HL-60 (cell line): ENCODE measurements at regions not wholly inside any gene's neighbourhood (a gene's known extent, or its start where the extent isn't known, plus 50 kb on each side); places are given as distances from the start of the nearest gene placed in this dataset.
A peak's percentile ranks its signal among the peaks of the same experiment; 100 is the strongest.

ENCODE experiments used
- DNase-seq, 2 experiments: peaks; one replicate each; pipeline ENCODE4 v3.0.0-alpha.2; 2010 to 2020; ENCODE audit warnings: low read depth in 1 of 2, low spot score in 1 of 2
- H3K27ac ChIP-seq: fragments of 250-450 bp; sonication (Bioruptor Pico); replicated peaks from 2 replicates; pipeline ENCODE4 v1.5.1; 2020; ENCODE audit warnings: mild to moderate bottlenecking, moderate library complexity
- H3K27me3 ChIP-seq: fragments of 250-450 bp; sonication (Bioruptor Pico); 2 replicates; pipeline ENCODE4 v1.5.1; 2021; ENCODE audit warnings: mild to moderate bottlenecking, moderate library complexity; ENCODE audit not compliant: insufficient read depth, poor library complexity, severe bottlenecking
- H3K4me3 ChIP-seq: replicated peaks from 2 replicates; pipeline ENCODE4 v1.5.1; 2011; ENCODE audit warnings: mild to moderate bottlenecking, control low read depth, low read length; ENCODE audit not compliant: insufficient read depth
- GABPA ChIP-seq: IDR thresholded peaks from 2 replicates; pipeline ENCODE4 v1.6.1; 2012; ENCODE audit warnings: low read depth
- POLR2AphosphoS5 ChIP-seq: IDR thresholded peaks from 2 replicates; pipeline ENCODE4 v1.6.1; 2012; ENCODE audit warnings: low read depth
- SPI1 ChIP-seq: IDR thresholded peaks from 2 replicates; pipeline ENCODE4 v1.6.1; 2012; ENCODE audit warnings: low read depth, mild to moderate bottlenecking, borderline replicate concordance
- TF ChIP-seq, protein P1 (sequence below): IDR thresholded peaks from 2 replicates; pipeline ENCODE4 v1.6.1; 2012; ENCODE audit warnings: low read depth; ENCODE audit not compliant: insufficient replicate concordance
- TF ChIP-seq, protein P2 (sequence below): IDR thresholded peaks from one replicate; pipeline ENCODE4 v1.5.1; 2011; ENCODE audit warnings: low read length, control low read depth, inconsistent platforms; ENCODE audit not compliant: insufficient read depth

DNA sequence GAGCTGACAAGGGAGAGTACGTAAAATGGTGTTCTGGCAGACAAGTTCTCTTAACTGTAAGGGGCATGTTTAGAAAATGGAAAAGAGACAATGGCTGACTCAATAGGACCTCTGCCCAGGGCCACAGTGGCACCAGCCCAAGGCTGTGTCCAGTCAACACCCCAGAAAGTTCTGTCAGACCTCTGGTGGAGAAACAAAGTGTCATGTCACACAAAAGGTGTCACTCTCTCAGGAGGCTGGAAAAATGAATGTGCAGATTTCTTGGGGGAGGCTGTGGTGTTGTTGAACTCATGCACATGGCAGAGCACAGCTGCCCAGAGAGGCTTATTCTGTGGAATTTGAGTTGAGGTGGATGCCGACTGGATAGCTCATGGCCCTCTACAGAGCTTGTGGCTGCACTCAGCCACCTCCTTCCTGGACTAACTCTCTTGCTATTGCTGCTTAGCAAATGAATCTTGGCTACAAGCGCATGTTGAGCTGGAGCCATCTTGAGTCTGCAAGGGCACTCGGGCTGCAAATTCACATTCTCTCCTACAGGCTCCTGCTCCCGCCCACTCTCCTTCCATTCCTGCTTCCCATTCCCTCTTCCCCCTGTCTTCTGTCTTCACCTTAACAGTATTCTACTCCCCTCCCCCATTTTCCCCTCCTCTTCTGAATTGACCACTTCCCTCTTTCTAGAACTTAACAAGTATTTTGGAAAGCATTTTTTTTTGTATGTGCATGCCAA lies 55.8 kb upstream of the SLC7A14 start:
- H3K4me3 ChIP-seq = no peak overlapping the region
- peak in 1 of 2 experiments; percentile 6 for DNase-seq
- no peaks in the 10 kb centered on the region for H3K27me3 ChIP-seq

DNA sequence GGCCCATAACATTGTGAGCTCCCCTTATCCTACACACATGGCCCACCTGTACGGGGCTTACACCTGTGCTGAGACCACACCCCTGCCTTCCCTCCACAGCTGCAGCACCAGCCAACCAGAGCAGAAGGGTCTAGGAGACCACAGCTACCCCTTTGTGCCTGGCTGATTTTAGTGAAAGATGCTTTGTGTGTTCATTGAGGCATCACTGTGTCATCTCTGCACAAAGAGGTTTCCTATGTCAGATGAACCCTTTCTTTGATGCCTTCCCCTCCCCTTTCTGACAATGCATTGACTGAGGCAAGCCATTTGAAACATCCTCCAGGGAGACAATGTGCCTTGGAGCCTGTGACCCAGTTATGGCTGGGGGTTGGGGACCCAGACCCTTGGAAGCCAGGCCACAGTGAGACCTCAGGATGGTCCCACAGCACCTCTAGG lies 54.9 kb upstream of the SLC7A14 start:
- H3K27me3 ChIP-seq = no peaks in the 10 kb centered on the region
- DNase-seq = no peak
- H3K27ac ChIP-seq = no peak overlapping the region
- TF ChIP-seq, protein P1, sequence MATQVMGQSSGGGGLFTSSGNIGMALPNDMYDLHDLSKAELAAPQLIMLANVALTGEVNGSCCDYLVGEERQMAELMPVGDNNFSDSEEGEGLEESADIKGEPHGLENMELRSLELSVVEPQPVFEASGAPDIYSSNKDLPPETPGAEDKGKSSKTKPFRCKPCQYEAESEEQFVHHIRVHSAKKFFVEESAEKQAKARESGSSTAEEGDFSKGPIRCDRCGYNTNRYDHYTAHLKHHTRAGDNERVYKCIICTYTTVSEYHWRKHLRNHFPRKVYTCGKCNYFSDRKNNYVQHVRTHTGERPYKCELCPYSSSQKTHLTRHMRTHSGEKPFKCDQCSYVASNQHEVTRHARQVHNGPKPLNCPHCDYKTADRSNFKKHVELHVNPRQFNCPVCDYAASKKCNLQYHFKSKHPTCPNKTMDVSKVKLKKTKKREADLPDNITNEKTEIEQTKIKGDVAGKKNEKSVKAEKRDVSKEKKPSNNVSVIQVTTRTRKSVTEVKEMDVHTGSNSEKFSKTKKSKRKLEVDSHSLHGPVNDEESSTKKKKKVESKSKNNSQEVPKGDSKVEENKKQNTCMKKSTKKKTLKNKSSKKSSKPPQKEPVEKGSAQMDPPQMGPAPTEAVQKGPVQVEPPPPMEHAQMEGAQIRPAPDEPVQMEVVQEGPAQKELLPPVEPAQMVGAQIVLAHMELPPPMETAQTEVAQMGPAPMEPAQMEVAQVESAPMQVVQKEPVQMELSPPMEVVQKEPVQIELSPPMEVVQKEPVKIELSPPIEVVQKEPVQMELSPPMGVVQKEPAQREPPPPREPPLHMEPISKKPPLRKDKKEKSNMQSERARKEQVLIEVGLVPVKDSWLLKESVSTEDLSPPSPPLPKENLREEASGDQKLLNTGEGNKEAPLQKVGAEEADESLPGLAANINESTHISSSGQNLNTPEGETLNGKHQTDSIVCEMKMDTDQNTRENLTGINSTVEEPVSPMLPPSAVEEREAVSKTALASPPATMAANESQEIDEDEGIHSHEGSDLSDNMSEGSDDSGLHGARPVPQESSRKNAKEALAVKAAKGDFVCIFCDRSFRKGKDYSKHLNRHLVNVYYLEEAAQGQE = no peak
- no peak for TF ChIP-seq SPI1
- no peak for TF ChIP-seq GABPA
- TF ChIP-seq POLR2AphosphoS5 = no peak
- TF ChIP-seq, protein P2, sequence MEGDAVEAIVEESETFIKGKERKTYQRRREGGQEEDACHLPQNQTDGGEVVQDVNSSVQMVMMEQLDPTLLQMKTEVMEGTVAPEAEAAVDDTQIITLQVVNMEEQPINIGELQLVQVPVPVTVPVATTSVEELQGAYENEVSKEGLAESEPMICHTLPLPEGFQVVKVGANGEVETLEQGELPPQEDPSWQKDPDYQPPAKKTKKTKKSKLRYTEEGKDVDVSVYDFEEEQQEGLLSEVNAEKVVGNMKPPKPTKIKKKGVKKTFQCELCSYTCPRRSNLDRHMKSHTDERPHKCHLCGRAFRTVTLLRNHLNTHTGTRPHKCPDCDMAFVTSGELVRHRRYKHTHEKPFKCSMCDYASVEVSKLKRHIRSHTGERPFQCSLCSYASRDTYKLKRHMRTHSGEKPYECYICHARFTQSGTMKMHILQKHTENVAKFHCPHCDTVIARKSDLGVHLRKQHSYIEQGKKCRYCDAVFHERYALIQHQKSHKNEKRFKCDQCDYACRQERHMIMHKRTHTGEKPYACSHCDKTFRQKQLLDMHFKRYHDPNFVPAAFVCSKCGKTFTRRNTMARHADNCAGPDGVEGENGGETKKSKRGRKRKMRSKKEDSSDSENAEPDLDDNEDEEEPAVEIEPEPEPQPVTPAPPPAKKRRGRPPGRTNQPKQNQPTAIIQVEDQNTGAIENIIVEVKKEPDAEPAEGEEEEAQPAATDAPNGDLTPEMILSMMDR = no peak
- H3K4me3 ChIP-seq = no peak overlapping the region

More for the DNA sequence above, 55.8 kb upstream of the SLC7A14 start:
- peak; percentile 63; the same call in 1 of the 2 replicates for TF ChIP-seq SPI1
- TF ChIP-seq, protein P1 = no peak
- no peak overlapping the region for H3K27ac ChIP-seq

DNA sequence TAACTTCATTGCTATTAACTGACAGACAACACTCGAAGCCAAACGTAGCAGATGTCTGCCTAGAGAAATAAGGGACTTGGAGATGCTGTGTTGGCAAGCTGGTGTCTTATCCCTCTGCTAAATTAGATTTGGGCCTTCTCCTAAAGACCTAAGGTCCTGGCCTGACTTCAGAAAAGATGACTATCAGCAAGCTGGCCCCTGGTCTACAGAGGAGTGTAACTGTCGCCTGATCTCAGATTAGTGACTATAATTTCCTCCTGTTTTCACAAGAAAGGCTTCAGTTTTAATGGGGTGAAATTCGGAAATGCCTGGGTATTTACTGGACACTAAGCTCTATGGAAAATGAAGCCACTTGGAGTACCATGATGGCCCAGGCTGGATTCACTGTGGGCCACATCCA lies 53.1 kb upstream of the SLC7A14 start:
- TF ChIP-seq GABPA (no peak), SPI1 (no peak), POLR2AphosphoS5 (no peak)
- TF ChIP-seq, protein P2 = no peak
- TF ChIP-seq, protein P1 = no peak
- no peak overlapping the region for H3K27ac ChIP-seq
- no peaks in the 10 kb centered on the region for H3K27me3 ChIP-seq
- H3K4me3 ChIP-seq = no peak overlapping the region
- no peak for DNase-seq

DNA sequence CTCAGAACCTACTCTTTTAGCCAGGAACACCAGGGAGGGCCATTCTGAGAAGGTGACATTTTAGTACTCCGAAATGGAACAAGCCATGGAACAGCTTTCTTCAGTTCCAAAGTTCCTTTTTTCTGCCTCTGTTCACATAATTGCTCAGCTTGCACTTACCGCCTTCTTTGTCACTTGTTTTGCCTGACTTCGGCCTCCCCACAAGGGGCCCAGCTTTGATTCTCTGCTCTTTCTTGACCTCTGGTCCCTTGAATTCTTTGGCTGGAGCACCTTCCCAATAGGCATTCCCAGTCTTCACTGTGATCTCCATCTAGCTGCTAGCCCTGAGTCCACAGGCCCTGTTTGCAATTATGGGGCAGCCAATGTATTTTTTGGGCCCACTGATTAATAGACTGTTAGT lies 51.4 kb upstream of the SLC7A14 start:
- no peak overlapping the region for H3K4me3 ChIP-seq
- H3K27me3 ChIP-seq = no peaks in the 10 kb centered on the region
- no peak overlapping the region for H3K27ac ChIP-seq
- DNase-seq = no peak
- TF ChIP-seq SPI1 (no peak), POLR2AphosphoS5 (no peak), GABPA (no peak)
- TF ChIP-seq, protein P2 = no peak
- TF ChIP-seq, protein P1 = no peak
